Dermis microvascular lymphatic vessel endothelial cell (primary cell): ENCODE measurements at regions not wholly inside any gene's neighbourhood (a gene's known extent, or its start where the extent isn't known, plus 50 kb on each side); places are given as distances from the start of the nearest gene placed in this dataset.
"Not testable (repeated sequence)": the region's sequence is repeated elsewhere in the genome, so short reads cannot be mapped to it uniquely, and the experiment has no call there.

Experiments
- DNase-seq, 2 donors: peaks; one replicate each; pipeline versions ENCODE4 v3.0.0 to v3.0.0-alpha.2; 2010; ENCODE audit warnings: low read depth in 2 of 2

DNA sequence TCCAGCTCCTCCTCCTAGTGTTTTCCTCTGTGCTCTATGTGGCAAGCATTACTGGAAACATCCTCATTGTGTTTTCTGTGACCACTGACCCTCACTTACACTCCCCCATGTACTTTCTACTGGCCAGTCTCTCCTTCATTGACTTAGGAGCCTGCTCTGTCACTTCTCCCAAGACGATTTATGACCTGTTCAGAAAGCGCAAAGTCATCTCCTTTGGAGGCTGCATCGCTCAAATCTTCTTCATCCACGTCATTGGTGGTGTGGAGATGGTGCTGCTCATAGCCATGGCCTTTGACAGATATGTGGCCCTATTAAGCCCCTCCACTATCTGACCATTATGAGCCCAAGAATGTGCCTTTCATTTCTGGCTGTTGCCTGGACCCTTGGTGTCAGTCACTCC is 64.0 kb downstream of the OR4F15 start:
- not testable (repeated sequence) for DNase-seq

DNA sequence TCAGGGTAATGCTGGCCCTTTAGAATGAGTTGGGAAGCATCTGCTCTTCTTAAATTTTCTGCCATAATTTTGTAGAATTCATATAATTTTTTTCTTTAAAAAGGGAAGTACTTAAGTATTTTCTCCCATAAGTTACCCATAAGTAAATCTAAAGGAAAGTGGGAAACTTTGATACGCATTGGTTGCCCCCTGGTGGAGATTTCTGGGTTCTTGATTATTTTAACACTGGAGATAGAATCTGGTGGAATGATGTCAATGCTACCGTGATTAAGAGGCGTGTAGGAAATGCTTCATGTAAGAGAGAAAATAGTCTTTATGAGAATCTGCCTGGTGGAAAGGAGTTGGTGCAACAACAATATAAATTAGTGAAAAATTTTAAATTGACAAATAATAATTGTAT is 65.6 kb downstream of the OR4F15 start:
- peak in 1 of 2 donors; percentile 6 for DNase-seq

- DNase-seq, result not testable (repeated sequence)
Measured at GRCh38 chr15:101912349-101913287, 100.6 kb downstream of the OR4F15 start.

DNA sequence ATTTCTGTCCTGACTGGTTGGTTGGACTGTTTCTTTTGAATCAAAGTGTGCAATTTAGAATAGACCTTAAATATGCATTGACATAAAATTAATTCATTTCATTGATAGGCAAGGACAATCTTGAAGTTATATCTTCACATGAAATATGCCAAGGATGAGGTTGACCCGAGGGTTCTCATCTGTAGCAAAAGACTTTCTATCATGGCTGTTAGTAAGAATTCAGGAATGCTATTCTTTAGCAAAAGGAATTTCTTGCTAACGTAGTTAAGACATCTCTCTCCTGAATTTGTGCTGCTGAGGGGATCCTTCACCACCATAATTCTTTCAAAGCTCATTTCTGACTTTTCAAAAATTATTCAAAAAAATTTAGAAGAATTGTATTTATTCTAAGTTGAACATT is 112.6 kb downstream of the OR4F15 start:
- not testable (repeated sequence) for DNase-seq

DNA sequence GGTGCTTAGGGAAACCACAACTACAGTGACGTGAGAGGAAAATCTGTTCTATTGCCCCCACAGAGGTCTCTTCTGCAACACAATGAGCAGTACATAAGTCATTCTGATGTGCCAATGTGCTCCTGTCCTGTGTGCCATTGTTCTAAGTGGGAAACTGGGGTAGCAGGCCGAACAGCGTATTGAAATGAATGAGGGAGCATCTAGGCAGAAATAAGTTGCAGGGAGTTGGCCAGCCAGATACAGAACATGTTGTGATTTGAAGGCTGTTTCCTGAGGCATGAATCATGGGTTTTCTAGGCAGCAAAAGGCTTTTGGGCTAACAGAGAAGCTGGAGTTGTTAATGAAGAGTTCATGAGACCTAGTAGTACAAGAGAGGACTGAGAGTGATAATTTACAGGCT is 122.5 kb downstream of the OR4F15 start:
- DNase-seq, result not testable (repeated sequence)

DNA sequence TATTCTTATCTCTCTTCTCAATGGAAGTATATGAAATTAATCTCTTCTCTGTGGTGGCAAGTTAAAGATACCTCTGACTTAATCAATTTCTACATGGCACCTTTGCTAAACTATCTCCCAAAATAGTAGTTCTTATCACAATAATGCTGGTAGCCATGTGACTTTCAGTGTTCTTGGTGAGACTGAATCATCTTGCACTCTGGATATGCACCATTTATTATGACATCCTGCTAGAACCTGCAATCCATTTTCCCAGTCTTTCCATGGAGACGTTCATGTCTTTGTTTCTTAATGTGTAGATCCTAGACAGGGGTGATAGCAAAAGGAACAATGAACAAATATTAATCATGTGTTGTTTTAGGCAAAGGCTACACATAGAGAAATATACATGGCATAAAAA is 125.4 kb downstream of the OR4F15 start:
- not testable (repeated sequence) for DNase-seq

DNA sequence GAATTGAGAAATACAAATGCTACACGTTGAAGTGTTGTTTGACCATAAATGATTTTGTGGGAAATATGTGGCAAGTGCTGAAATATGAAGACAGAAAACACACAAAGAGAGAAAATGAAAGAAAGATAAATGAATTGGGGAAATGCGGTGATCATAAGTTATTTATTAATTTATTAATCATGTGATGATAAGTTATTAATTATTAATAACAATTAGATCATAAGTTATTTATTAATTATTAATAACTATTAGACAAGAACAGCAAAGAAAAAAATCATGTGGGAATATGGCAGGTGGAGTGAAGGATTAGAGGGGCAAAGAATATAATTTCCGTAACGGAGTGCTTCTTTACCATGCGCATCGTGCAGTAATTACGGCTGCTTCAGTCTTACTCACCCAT is 126.6 kb downstream of the OR4F15 start:
- not testable (repeated sequence) for DNase-seq

GRCh38 chr15:101945896-101946295 is 133.9 kb downstream of the OR4F15 start:
- not testable (repeated sequence) for DNase-seq

DNA sequence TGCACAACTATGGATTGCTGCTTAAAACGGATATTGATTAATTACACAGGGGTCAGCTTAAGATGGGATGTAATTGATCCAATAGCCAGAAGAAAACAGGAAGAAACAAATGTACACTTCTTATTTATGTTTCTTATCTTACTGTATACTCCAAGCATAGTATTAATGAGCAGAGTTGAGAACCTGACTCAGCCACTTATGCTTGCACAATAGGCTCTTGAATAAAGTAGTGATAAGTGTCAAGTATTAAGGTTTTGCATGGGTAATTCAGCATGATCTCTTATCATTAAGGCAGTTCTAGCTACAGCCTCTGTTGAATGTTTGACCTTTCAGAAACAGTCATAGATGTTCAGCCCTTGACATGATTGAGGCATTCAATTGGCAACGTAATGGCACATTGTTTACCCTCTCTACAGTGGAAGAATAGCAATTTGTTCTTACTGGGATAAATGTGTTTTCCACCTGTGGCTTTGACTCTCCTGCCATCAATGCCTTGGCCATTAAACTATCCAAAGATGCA is 136.5 kb downstream of the OR4F15 start:
- not testable (repeated sequence) for DNase-seq

DNA sequence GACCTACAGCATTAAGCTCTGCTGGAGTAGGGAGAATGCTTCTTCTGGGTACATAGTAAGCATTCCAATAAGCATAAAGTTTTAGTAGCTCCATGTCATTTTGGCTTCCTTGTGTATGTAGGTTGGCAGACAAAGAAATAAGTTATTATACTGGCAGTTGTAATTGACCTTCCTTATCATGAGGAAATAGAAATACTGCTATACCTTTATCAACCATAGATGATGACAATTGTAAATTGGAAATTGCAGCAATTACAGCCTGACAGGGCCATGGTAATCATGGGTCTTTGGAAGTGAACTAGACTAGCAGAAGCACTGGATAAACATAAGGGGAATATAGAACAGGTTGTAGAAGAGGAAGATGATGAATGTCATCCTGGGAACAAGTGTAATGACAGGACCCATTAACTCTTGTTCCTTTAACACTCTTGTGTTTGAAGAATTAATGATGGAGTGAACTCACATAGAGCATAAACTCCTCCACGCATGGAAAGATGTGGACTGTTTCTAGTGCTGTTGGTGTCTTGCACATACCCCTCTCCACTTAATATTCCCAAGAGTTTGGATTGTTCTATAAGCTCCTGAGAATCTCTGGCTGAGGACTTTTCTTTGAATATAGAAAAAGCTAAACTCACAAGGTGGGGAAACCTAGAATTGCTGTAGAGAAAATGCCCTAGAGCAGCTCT is 137.5 kb downstream of the OR4F15 start:
- not testable (repeated sequence) for DNase-seq

- not testable (repeated sequence) for DNase-seq
Measured at GRCh38 chr15:101953993-101954392, 142.0 kb downstream of the OR4F15 start.

GRCh38 chr15:101955840-101956239 is 143.8 kb downstream of the OR4F15 start:
- not testable (repeated sequence) for DNase-seq

GRCh38 chr15:101958656-101959055 is 146.7 kb downstream of the OR4F15 start:
- DNase-seq, result not testable (repeated sequence)

DNA sequence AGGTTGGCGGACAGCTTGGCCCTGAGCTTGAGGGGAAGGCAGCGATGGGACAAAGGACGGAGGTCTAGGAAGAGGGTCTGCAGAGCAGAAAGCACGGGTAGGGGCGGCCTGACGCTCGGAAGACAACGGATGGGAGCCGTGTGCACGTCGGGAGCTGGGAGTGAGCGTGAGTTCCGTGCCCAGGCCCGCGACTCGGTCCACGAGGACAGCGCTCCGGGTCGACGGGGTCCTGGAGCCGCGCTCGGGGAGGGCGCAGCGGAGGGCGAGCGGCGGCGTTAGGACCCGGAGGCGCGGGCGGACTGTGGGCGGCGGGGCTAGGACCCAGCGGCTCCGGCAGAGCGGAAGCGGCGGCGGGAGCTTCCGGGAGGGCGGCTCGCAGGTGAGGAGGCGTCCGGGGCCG is 149.3 kb downstream of the OR4F15 start:
- not testable (repeated sequence) for DNase-seq

DNA sequence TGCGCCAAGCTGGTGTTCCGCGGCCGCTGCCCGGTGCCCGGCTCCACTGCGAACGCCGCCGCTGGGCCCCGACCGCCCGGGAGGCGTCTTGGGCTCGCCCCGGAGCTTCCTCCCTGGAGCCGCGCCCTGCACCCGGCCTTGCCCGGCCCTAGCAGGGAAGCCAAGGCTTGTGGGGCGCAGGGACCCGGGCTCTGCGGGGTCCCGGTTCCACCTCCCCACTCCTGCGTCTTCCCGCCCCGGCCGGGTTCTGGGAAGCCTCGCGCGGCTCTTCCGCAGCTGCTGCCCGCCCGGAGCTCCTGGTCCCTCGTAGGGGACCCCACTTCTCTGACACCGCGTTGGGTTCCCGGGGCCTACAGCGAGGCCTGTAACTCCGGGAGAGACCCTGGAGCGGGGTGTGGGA is 149.8 kb downstream of the OR4F15 start:
- DNase-seq, result not testable (repeated sequence)

- DNase-seq, result not testable (repeated sequence)
Measured at GRCh38 chr15:101963687-101964086, 151.7 kb downstream of the OR4F15 start.

- DNase-seq, result not testable (repeated sequence)
Measured at GRCh38 chr15:101965353-101965752, 153.4 kb downstream of the OR4F15 start.

DNA sequence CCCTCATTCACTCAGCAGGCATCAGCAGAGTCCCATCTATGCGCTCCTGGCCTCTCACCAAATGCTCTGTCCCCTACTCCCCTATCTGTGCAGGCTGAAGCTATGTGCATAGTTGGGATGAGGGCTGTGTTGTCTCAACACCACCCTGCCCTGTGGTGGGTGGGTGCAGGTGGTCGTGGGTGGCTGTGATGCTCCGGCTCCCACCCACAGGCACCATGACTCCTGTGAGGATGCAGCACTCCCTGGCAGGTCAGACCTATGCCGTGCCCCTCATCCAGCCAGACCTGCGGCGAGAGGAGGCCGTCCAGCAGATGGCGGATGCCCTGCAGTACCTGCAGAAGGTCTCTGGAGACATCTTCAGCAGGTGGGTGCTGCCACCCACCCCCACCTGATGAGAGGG is 153.9 kb downstream of the OR4F15 start:
- DNase-seq, result not testable (repeated sequence)

GRCh38 chr15:101967364-101967763 is 155.4 kb downstream of the OR4F15 start:
- not testable (repeated sequence) for DNase-seq

DNA sequence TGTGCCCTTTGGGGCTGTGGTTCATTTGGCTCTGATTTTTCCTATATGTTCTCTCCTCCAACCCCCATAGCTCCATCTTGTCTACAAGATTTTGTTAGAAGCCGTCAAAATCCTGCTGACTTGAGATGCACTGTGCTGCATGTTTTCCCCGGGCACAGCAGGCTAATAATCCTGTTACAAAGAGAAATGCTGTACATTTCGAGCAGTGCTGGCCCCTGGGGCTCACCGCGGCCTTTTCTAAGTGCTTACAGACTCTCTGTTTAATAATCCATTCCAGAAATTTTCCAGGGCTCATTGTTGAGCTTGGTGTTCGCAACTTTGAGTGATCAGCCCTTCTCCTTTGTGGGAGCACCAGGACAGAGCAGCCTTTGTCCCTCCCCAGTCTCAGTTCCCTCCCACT is 158.6 kb downstream of the OR4F15 start:
- DNase-seq, result not testable (repeated sequence)

- DNase-seq, result not testable (repeated sequence)
Measured at GRCh38 chr15:101977281-101977680, 165.3 kb downstream of the OR4F15 start.
